ENCODE measurements at regions not wholly inside any gene's neighbourhood (a gene's known extent, or its start where the extent isn't known, plus 50 kb on each side); places are given as distances from the start of the nearest gene placed in this dataset.

- TF ChIP-seq CTCF (IDR thresholded peaks at IDR 0.05) (no peak), POLR2A (IDR thresholded peaks at IDR 0.05) (no peak)
These were observed 1188.1 kb downstream of the EPHA7 start for GRCh38 chr6:92231171-92231701.

Measured in thyroid gland (tissue), 4 donors.